HepG2 (cell line): ENCODE measurements at regions not wholly inside any gene's neighbourhood (a gene's known extent, or its start where the extent isn't known, plus 50 kb on each side); places are given as distances from the start of the nearest gene placed in this dataset.

Experiments used
- CBX5 ChIP-seq: sonication (generic); formaldehyde crosslinking; IDR thresholded peaks from 2 replicates; pipeline ENCODE4 v1.4.0; 2020; ENCODE audit warnings: missing genetic modification reagents, borderline replicate concordance
- CTCF ChIP-seq: sonication (generic); formaldehyde crosslinking; IDR thresholded peaks from 2 replicates; pipeline ENCODE4 v1.5.0; 2020; ENCODE audit warnings: mild to moderate bottlenecking, missing genetic modification reagents, moderate library complexity
- EZH2 ChIP-seq: conservative IDR thresholded peaks from 2 replicates; pipeline ENCODE4 v1.6.1; 2012; ENCODE audit warnings: mild to moderate bottlenecking, low read depth, low read length, moderate library complexity
- GABPA ChIP-seq, 2 experiments: IDR thresholded peaks; 2 replicates each; pipeline ENCODE4 v1.6.1; 2011 to 2016; ENCODE audit warnings: low read depth in 2 of 2, low read length in 1 of 2, missing biosample characterization in 1 of 2, missing genetic modification characterization in 1 of 2
- HDAC1 ChIP-seq: sonication (generic); formaldehyde crosslinking; IDR thresholded peaks from 2 replicates; pipeline ENCODE4 v1.5.1; 2020; ENCODE audit warnings: mild to moderate bottlenecking, missing genetic modification reagents
- MIER3 ChIP-seq: IDR thresholded peaks from 2 replicates; pipeline ENCODE4 v1.6.1; 2016; ENCODE audit warnings: missing compliant biosample characterization, borderline replicate concordance
- POLR2A ChIP-seq, 2 experiments: IDR thresholded peaks; 2 replicates each; pipeline ENCODE4 v1.6.1; 2011; ENCODE audit warnings: low read depth in 2 of 2, low read length in 2 of 2, mild to moderate bottlenecking in 1 of 2, moderate library complexity in 1 of 2; ENCODE audit not compliant: insufficient read depth in 1 of 2
- SP140L ChIP-seq: sonication (generic); formaldehyde crosslinking; IDR thresholded peaks from 2 replicates; pipeline ENCODE4 v1.4.0; 2020; ENCODE audit warnings: missing genetic modification reagents, borderline replicate concordance
- WIZ ChIP-seq: sonication (generic); formaldehyde crosslinking; IDR thresholded peaks from 2 replicates; pipeline ENCODE4 v1.5.1; 2020; ENCODE audit warnings: mild to moderate bottlenecking, missing genetic modification reagents
- ZFP41 ChIP-seq: sonication (generic); formaldehyde crosslinking; IDR thresholded peaks from 2 replicates; pipeline ENCODE4 v1.4.0; 2020; ENCODE audit warnings: mild to moderate bottlenecking, missing genetic modification reagents, borderline replicate concordance
- ZNF558 ChIP-seq: sonication (generic); formaldehyde crosslinking; IDR thresholded peaks from 2 replicates; pipeline ENCODE4 v1.9.0; 2022; ENCODE audit warnings: mild to moderate bottlenecking, missing genetic modification reagents, borderline replicate concordance
- ZZZ3 ChIP-seq: sonication (generic); formaldehyde crosslinking; IDR thresholded peaks from 2 replicates; pipeline ENCODE4 v1.4.0; 2020; ENCODE audit warnings: missing genetic modification reagents, mild to moderate bottlenecking, borderline replicate concordance
- TF ChIP-seq, protein P1 (sequence below): sonication (generic); formaldehyde crosslinking; conservative IDR thresholded peaks from 2 replicates; pipeline ENCODE4 v1.5.0; 2020; ENCODE audit warnings: missing genetic modification reagents

GRCh38 chr7:22658031-22658430, 69.0 kb upstream of the IL6 start:
- TF ChIP-seq SP140L (CRISPR knock-in tag) (no peak), POLR2A (IDR thresholded peaks at IDR 0.05; ENCODE audit: insufficient read depth in 1 of 2, low read depth in 2 of 2, low read length in 2 of 2) (no peak), HDAC1 (CRISPR knock-in tag) (no peak), WIZ (no peak), MIER3 (CRISPR knock-in tag) (no peak), ZZZ3 (CRISPR knock-in tag) (no peak), CTCF (CRISPR knock-in tag) (no peak), GABPA (IDR thresholded peaks at IDR 0.05; ENCODE audit: low read depth, low read length) (no peak), GABPA (CRISPR knock-in tag; IDR thresholded peaks at IDR 0.05; ENCODE audit: low read depth) (no peak), EZH2 (no peak), CBX5 (no peak), ZNF558 (CRISPR knock-in tag) (no peak), ZFP41 (no peak)
- TF ChIP-seq, protein P1, sequence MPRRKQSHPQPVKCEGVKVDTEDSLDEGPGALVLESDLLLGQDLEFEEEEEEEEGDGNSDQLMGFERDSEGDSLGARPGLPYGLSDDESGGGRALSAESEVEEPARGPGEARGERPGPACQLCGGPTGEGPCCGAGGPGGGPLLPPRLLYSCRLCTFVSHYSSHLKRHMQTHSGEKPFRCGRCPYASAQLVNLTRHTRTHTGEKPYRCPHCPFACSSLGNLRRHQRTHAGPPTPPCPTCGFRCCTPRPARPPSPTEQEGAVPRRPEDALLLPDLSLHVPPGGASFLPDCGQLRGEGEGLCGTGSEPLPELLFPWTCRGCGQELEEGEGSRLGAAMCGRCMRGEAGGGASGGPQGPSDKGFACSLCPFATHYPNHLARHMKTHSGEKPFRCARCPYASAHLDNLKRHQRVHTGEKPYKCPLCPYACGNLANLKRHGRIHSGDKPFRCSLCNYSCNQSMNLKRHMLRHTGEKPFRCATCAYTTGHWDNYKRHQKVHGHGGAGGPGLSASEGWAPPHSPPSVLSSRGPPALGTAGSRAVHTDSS (CRISPR knock-in tag) = no peak
